GM23248 (cell line): ENCODE measurements at regions not wholly inside any gene's neighbourhood (a gene's known extent, or its start where the extent isn't known, plus 50 kb on each side); places are given as distances from the start of the nearest gene placed in this dataset.

Experiments used
- DNase-seq: peaks from one replicate; pipeline ENCODE4 v3.0.0-alpha.2; 2015
- H2AFZ ChIP-seq: fragments of 200-600 bp; sonication (generic); 2 replicates; pipeline ENCODE4 v1.6.1; 2016; ENCODE audit warnings: antibody characterized with exemption
- H3F3A ChIP-seq: fragments of 200-600 bp; sonication (generic); 2 replicates; pipeline ENCODE4 v1.6.1; 2016; ENCODE audit warnings: mild to moderate bottlenecking, antibody characterized with exemption, mixed run types; ENCODE audit not compliant: insufficient read depth
- H3K27ac ChIP-seq: fragments of 200-600 bp; sonication (generic); 2 replicates; pipeline ENCODE4 v1.5.1; 2016; ENCODE audit warnings: mild to moderate bottlenecking
- H3K27me3 ChIP-seq: fragments of 200-600 bp; sonication (generic); replicated peaks from 2 replicates; pipeline ENCODE4 v1.6.1; 2016; ENCODE audit warnings: mild to moderate bottlenecking; ENCODE audit not compliant: insufficient read depth
- H3K36me3 ChIP-seq: fragments of 200-600 bp; sonication (generic); 2 replicates; pipeline ENCODE4 v1.6.1; 2016; ENCODE audit warnings: low read depth, mild to moderate bottlenecking
- H3K4me1 ChIP-seq: fragments of 200-600 bp; sonication (generic); 2 replicates; pipeline ENCODE4 v1.6.1; 2016; ENCODE audit warnings: mild to moderate bottlenecking; ENCODE audit not compliant: insufficient read depth
- H3K4me2 ChIP-seq: fragments of 200-600 bp; sonication (generic); one replicate; pipeline ENCODE4 v1.6.1; 2016; ENCODE audit warnings: mild to moderate bottlenecking; ENCODE audit not compliant: unreplicated experiment
- H3K4me3 ChIP-seq: fragments of 200-600 bp; sonication (generic); 2 replicates; pipeline ENCODE4 v1.5.1; 2016; ENCODE audit warnings: mild to moderate bottlenecking
- H3K79me2 ChIP-seq: fragments of 200-600 bp; sonication (generic); 2 replicates; pipeline ENCODE4 v1.6.1; 2016; ENCODE audit warnings: mild to moderate bottlenecking; ENCODE audit not compliant: insufficient read depth
- H3K9ac ChIP-seq: fragments of 200-600 bp; sonication (generic); 2 replicates; pipeline ENCODE4 v1.6.1; 2016; ENCODE audit warnings: mild to moderate bottlenecking
- H3K9me2 ChIP-seq: fragments of 200-600 bp; sonication (generic); 2 replicates; pipeline ENCODE4 v1.6.1; 2016; ENCODE audit warnings: mixed run types, mild to moderate bottlenecking, moderate library complexity; ENCODE audit not compliant: insufficient read depth
- H3K9me3 ChIP-seq: fragments of 200-600 bp; sonication (generic); one replicate; pipeline ENCODE4 v1.6.1; 2017; ENCODE audit warnings: low read depth
- H4K20me1 ChIP-seq: fragments of 200-600 bp; sonication (generic); 2 replicates; pipeline ENCODE4 v1.6.0; 2016; ENCODE audit not compliant: insufficient read depth
- EZH2 ChIP-seq: fragments of 200-600 bp; sonication (generic); IDR thresholded peaks from 2 replicates; pipeline ENCODE4 v1.6.1; 2018; ENCODE audit warnings: antibody characterized with exemption, mild to moderate bottlenecking; ENCODE audit not compliant: insufficient read depth, poor library complexity, severe bottlenecking
- EZH2phosphoT487 ChIP-seq: fragments of 200-600 bp; sonication (generic); IDR thresholded peaks from 2 replicates; pipeline ENCODE4 v1.6.1; 2018; ENCODE audit warnings: antibody characterized with exemption, moderate library complexity, mild to moderate bottlenecking, low read depth; ENCODE audit not compliant: insufficient read depth
- WGBS, 2 experiments: methylation state at CpG; one replicate each; pipeline ENCODE4 v1.1.6; 2015 to 2017; ENCODE audit warnings: low lambda C conversion rate in 2 of 2, low coverage in 1 of 2; ENCODE audit errors: missing lambda C conversion rate in 2 of 2; 5-methylcytosine and 5-hydroxymethylcytosine counted together
- in situ Hi-C: fragments of 300-500 bp; cut with MboI; formaldehyde crosslinking; loops from 2 replicates; pipeline ENCODE4 v1.15.0; 2020

- H3K9me3 ChIP-seq: no peaks in the 10 kb centered on the region
- no peak for TF ChIP-seq EZH2
- no peak for TF ChIP-seq EZH2phosphoT487
- H3K9me2 ChIP-seq: no peaks in the 10 kb centered on the region
- no peaks in the 10 kb centered on the region for H4K20me1 ChIP-seq
- in situ Hi-C loops: no loop called here
- H3K79me2 ChIP-seq: no peaks in the 10 kb centered on the region
- no peak for DNase-seq
- H3K9ac ChIP-seq: no peak overlapping the region
- H3K27me3 ChIP-seq: no peaks in the 10 kb centered on the region
- H3K4me2 ChIP-seq: no peak overlapping the region
- no peaks in the 10 kb centered on the region for H3K4me1 ChIP-seq
- H2AFZ ChIP-seq: no peak overlapping the region
- no peaks in the 10 kb centered on the region for H3F3A ChIP-seq
- H3K36me3 ChIP-seq: no peaks in the 10 kb centered on the region
- no peak overlapping the region for H3K27ac ChIP-seq
- no peak overlapping the region for H3K4me3 ChIP-seq
- WGBS, 2 experiments: 26 to 32% methylated on average over 5 of the region's 5 CpGs
These were observed 698.8 kb downstream of the MATN1 start for GRCh38 chr1:30024411-30025195.

- Histone ChIP-seq H3K79me2 (no peaks in the 10 kb centered on the region), H3K4me1 (no peaks in the 10 kb centered on the region), H3K9ac (no peak overlapping the region), H3K36me3 (no peaks in the 10 kb centered on the region), H2AFZ (no peak overlapping the region), H3K4me3 (no peak overlapping the region), H3K4me2 (no peak overlapping the region), H3K27me3 (no peaks in the 10 kb centered on the region), H3K9me2 (no peaks in the 10 kb centered on the region), H4K20me1 (no peaks in the 10 kb centered on the region), H3K27ac (no peak overlapping the region), H3F3A (no peaks in the 10 kb centered on the region), H3K9me3 (no peaks in the 10 kb centered on the region)
- no peak for DNase-seq
- TF ChIP-seq EZH2phosphoT487 (no peak), EZH2 (no peak)
- in situ Hi-C loops: no loop called here
- 42 to 50% methylated on average over 2 of the region's 2 CpGs for WGBS, 2 experiments
These were observed 699.9 kb downstream of the MATN1 start for GRCh38 chr1:30023339-30024022.

GRCh38 chr1:30014031-30014430 is 709.4 kb downstream of the MATN1 start:
- Histone ChIP-seq H3K4me2 (no peak overlapping the region), H3K27ac (no peak overlapping the region), H3K9ac (no peak overlapping the region), H3K4me3 (no peak overlapping the region), H3K36me3 (no peaks in the 10 kb centered on the region), H4K20me1 (no peaks in the 10 kb centered on the region), H3K4me1 (no peaks in the 10 kb centered on the region), H3K79me2 (no peaks in the 10 kb centered on the region), H3K27me3 (no peaks in the 10 kb centered on the region), H3K9me2 (no peaks in the 10 kb centered on the region), H2AFZ (no peak overlapping the region), H3F3A (no peaks in the 10 kb centered on the region), H3K9me3 (no peaks in the 10 kb centered on the region)
- WGBS, 2 experiments: 5% methylated on average over 2 of the region's 2 CpGs
- no peak for DNase-seq
- in situ Hi-C loops: no loop called here
- TF ChIP-seq EZH2phosphoT487: no peak
- no peak for TF ChIP-seq EZH2

- 19 to 23% methylated on average over 7 of the region's 7 CpGs for WGBS, 2 experiments
- TF ChIP-seq EZH2 (no peak), EZH2phosphoT487 (no peak)
- H3K4me3 ChIP-seq: no peak overlapping the region
- in situ Hi-C loops: no loop called here
- H3K4me1 ChIP-seq: no peaks in the 10 kb centered on the region
- no peaks in the 10 kb centered on the region for H3K9me2 ChIP-seq
- H3K4me2 ChIP-seq: no peak overlapping the region
- no peaks in the 10 kb centered on the region for H3K79me2 ChIP-seq
- H3K9ac ChIP-seq: no peak overlapping the region
- H3K36me3 ChIP-seq: no peaks in the 10 kb centered on the region
- H4K20me1 ChIP-seq: no peaks in the 10 kb centered on the region
- no peaks in the 10 kb centered on the region for H3F3A ChIP-seq
- H3K27me3 ChIP-seq: no peaks in the 10 kb centered on the region; the same call in 1 of the 2 replicates
- no peaks in the 10 kb centered on the region for H3K9me3 ChIP-seq
- no peak overlapping the region for H3K27ac ChIP-seq
- no peak overlapping the region for H2AFZ ChIP-seq
- DNase-seq: no peak
These were observed 710.6 kb downstream of the MATN1 start for GRCh38 chr1:30012455-30013440.
